OCI-LY3 (cell line): ENCODE measurements at regions not wholly inside any gene's neighbourhood (a gene's known extent, or its start where the extent isn't known, plus 50 kb on each side); places are given as distances from the start of the nearest gene placed in this dataset.

Experiments
- H2AFZ ChIP-seq: fragments of 200-600, 300-600 bp; shearing (Covaris generic); 2 replicates; pipeline ENCODE4 v1.6.0; 2014; ENCODE audit warnings: antibody characterized with exemption, low read depth, low read length
- H3K27ac ChIP-seq: fragments of 200-600, 300-600 bp; sonication (generic); 2 replicates; pipeline ENCODE4 v1.5.1; 2014; ENCODE audit warnings: mild to moderate bottlenecking, low read length, moderate library complexity, mixed read lengths
- H3K27me3 ChIP-seq: fragments of 200-600, 300-600 bp; sonication (generic); 2 replicates; pipeline ENCODE4 v1.6.1; 2014; ENCODE audit warnings: low read depth, low read length, mixed read lengths
- H3K36me3 ChIP-seq: fragments of 200-600, 300-600 bp; sonication (generic); replicated peaks from 2 replicates; pipeline ENCODE3; 2014; ENCODE audit warnings: low read depth, low read length, mixed read lengths
- H3K4me1 ChIP-seq: fragments of 300-600, 200-600 bp; sonication (generic); 2 replicates; pipeline ENCODE4 v1.6.1; 2014; ENCODE audit warnings: low read length, mixed read lengths
- H3K4me2 ChIP-seq: fragments of 200-600, 300-600 bp; sonication (generic); 2 replicates; pipeline ENCODE4 v1.6.1; 2014; ENCODE audit warnings: low read length, mixed read lengths
- H3K4me3 ChIP-seq: fragments of 300-600, 200-600 bp; sonication (generic); 2 replicates; pipeline ENCODE4 v1.5.1; 2014; ENCODE audit warnings: antibody characterized with exemption, mild to moderate bottlenecking, low read length, moderate library complexity
- H3K79me2 ChIP-seq: fragments of 300-600, 200-600 bp; shearing (Covaris generic); 2 replicates; pipeline ENCODE4 v1.6.1; 2014; ENCODE audit warnings: mild to moderate bottlenecking, low read length, mixed read lengths
- H3K9ac ChIP-seq: fragments of 300-600, 200-600 bp; shearing (Covaris generic); 2 replicates; pipeline ENCODE4 v1.6.0; 2014; ENCODE audit warnings: mild to moderate bottlenecking, low read length, moderate library complexity
- H3K9me3 ChIP-seq: fragments of 200-600, 300-600 bp; shearing (Covaris generic); 2 replicates; pipeline ENCODE4 v1.6.1; 2014; ENCODE audit warnings: low read length, mixed read lengths; ENCODE audit not compliant: insufficient read depth
- H4K20me1 ChIP-seq: fragments of 200-600, 300-600 bp; sonication (generic); 2 replicates; pipeline ENCODE4 v1.6.1; 2016; ENCODE audit warnings: low read length, mixed read lengths; ENCODE audit not compliant: insufficient read depth
- CTCF ChIP-seq: fragments of 200-600, 300-600 bp; sonication (generic); IDR thresholded peaks from 2 replicates; pipeline ENCODE4 v1.5.1; 2014; ENCODE audit warnings: antibody characterized with exemption, low read length, low read depth
- EZH2phosphoT487 ChIP-seq: fragments of 200-600 bp; shearing (Covaris generic); IDR thresholded peaks from 2 replicates; pipeline ENCODE4 v1.6.1; 2018; ENCODE audit warnings: antibody characterized with exemption, mixed run types, low read depth

GRCh38 chr3:182544542-182544941 is 248.8 kb upstream of the ATP11B start:
- Histone ChIP-seq H3K4me2 (no peak overlapping the region), H4K20me1 (no peaks in the 10 kb centered on the region), H3K9ac (no peak overlapping the region), H3K27me3 (no peaks in the 10 kb centered on the region), H3K9me3 (no peaks in the 10 kb centered on the region), H2AFZ (no peak overlapping the region), H3K4me1 (no peaks in the 10 kb centered on the region), H3K4me3 (no peak overlapping the region), H3K79me2 (no peaks in the 10 kb centered on the region), H3K27ac (no peak overlapping the region), H3K36me3 (no peaks in the 10 kb centered on the region)
- no peak for TF ChIP-seq CTCF
- no peak for TF ChIP-seq EZH2phosphoT487

GRCh38 chr3:182562274-182562673 is 231.0 kb upstream of the ATP11B start:
- no peaks in the 10 kb centered on the region for H3K36me3 ChIP-seq

GRCh38 chr3:182565916-182566796 is 227.1 kb upstream of the ATP11B start:
- no peaks in the 10 kb centered on the region for H3K79me2 ChIP-seq
- no peaks in the 10 kb centered on the region for H3K36me3 ChIP-seq
- no peak overlapping the region for H3K4me3 ChIP-seq
- TF ChIP-seq CTCF = no peak
- no peak for TF ChIP-seq EZH2phosphoT487
- no peak overlapping the region for H3K9ac ChIP-seq
- H3K4me2 ChIP-seq = no peak overlapping the region
- H3K9me3 ChIP-seq = no peaks in the 10 kb centered on the region
- H3K4me1 ChIP-seq = no peaks in the 10 kb centered on the region
- H3K27me3 ChIP-seq = 0 out of 2 replicates have a peak, but pooled peaks cover 3% of the 10 kb centered on the region
- no peaks in the 10 kb centered on the region for H4K20me1 ChIP-seq
- H3K27ac ChIP-seq = no peak overlapping the region
- no peak overlapping the region for H2AFZ ChIP-seq

More at GRCh38 chr3:182562274-182562673, 231.0 kb upstream of the ATP11B start:
- Histone ChIP-seq H3K79me2 (no peaks in the 10 kb centered on the region), H3K4me1 (no peaks in the 10 kb centered on the region), H3K27me3 (0 out of 2 replicates have a peak, but pooled peaks cover 3% of the 10 kb centered on the region), H2AFZ (no peak overlapping the region), H3K4me2 (no peak overlapping the region), H3K4me3 (no peak overlapping the region), H4K20me1 (no peaks in the 10 kb centered on the region), H3K9ac (no peak overlapping the region), H3K27ac (no peak overlapping the region), H3K9me3 (peaks cover 5% of the 10 kb centered on the region; the same call in 1 of the 2 replicates)
- no peak for TF ChIP-seq EZH2phosphoT487
- TF ChIP-seq CTCF = no peak

- Histone ChIP-seq H3K4me3 (no peak overlapping the region), H3K9me3 (no peaks in the 10 kb centered on the region)
Observed at GRCh38 chr3:182567700-182568099, 225.6 kb upstream of the ATP11B start.

More at GRCh38 chr3:182567700-182568099, 225.6 kb upstream of the ATP11B start:
- H3K27ac ChIP-seq = no peak overlapping the region
- no peaks in the 10 kb centered on the region for H3K4me1 ChIP-seq
- no peak overlapping the region for H2AFZ ChIP-seq
- no peak overlapping the region for H3K4me2 ChIP-seq
- H3K27me3 ChIP-seq = 0 out of 2 replicates have a peak, but pooled peaks cover 3% of the 10 kb centered on the region
- no peaks in the 10 kb centered on the region for H3K36me3 ChIP-seq
- no peaks in the 10 kb centered on the region for H4K20me1 ChIP-seq
- H3K9ac ChIP-seq = no peak overlapping the region
- H3K79me2 ChIP-seq = no peaks in the 10 kb centered on the region
- TF ChIP-seq CTCF = no peak
- TF ChIP-seq EZH2phosphoT487 = no peak
